Heart left ventricle (tissue), 13 donors: ENCODE measurements at regions not wholly inside any gene's neighbourhood (a gene's known extent, or its start where the extent isn't known, plus 50 kb on each side); places are given as distances from the start of the nearest gene placed in this dataset.

Source experiments
- POLR2A ChIP-seq, 2 donors: fragments of 450-650 bp; IDR thresholded peaks; one replicate each; pipeline ENCODE4 v1.6.1; 2017; ENCODE audit warnings: antibody characterized with exemption in 2 of 2, mild to moderate bottlenecking in 2 of 2, moderate library complexity in 2 of 2
- TF ChIP-seq, protein P1 (sequence below), 12 donors: fragments of 200-600 bp; sonication (generic) in 4 of 12; IDR thresholded peaks; one replicate each; pipeline versions ENCODE4 v1.5.0 to v1.8.0; 2018 to 2022; ENCODE audit warnings: antibody characterized with exemption in 12 of 12, mild to moderate bottlenecking in 5 of 12
- donor health status: ischemic (EF 13 %, LVEDD 7.1; RV severe dilation, severe dysfunction).
- donor health status: DM: no; HTN: yes; CAD: no.
- donor health status: DM: no; HTN: no; CAD: no.
- donor health status: ischemic (EF 25% LVEDD 6.9; RV normal size, moderate dysfunction).
- donor health status: ischemic (EF 25% LVEDD 5.7; RV mildly dilated, moderate dysfunction).
- donor health status: ischemic (EF 35%, LVEDD 5.7; RV mildly dilated, moderate dysfunction).
- donor health status: nonischemic (EF 11% LVEDD 7.7; RV severe dilation, severe dysfunction).
- donor health status: DM: yes; HTN: yes; CAD: no.
- donor health status: PGD.
- donor health status: ischemic (EF 29% LVEDD 5.4; RV normal size, mild dysfunction).
- donor health status: nonischemic (EF 23%, LVEDD 6.1; RV moderate dilation, normal function).

DNA sequence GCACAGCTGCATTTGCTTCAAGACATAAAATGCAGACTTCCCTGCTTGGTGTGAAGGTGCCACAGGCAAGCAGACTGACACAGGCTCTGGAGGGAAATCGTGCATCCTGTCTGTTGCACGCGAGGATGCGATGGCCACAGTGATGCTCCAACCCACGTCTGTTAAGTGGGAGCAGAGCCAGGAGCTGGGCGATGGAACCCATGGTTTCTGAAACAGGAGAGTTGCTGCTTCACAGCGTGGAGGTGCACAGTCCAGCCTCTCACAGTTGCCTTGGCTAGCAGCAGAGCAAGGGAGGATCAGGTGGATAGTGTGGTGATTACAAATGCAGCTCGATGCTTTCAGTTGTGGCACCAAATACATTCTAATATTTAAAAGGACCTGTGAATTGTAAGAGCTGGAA is 108.8 kb downstream of the TENT4A start:
- TF ChIP-seq, protein P1, sequence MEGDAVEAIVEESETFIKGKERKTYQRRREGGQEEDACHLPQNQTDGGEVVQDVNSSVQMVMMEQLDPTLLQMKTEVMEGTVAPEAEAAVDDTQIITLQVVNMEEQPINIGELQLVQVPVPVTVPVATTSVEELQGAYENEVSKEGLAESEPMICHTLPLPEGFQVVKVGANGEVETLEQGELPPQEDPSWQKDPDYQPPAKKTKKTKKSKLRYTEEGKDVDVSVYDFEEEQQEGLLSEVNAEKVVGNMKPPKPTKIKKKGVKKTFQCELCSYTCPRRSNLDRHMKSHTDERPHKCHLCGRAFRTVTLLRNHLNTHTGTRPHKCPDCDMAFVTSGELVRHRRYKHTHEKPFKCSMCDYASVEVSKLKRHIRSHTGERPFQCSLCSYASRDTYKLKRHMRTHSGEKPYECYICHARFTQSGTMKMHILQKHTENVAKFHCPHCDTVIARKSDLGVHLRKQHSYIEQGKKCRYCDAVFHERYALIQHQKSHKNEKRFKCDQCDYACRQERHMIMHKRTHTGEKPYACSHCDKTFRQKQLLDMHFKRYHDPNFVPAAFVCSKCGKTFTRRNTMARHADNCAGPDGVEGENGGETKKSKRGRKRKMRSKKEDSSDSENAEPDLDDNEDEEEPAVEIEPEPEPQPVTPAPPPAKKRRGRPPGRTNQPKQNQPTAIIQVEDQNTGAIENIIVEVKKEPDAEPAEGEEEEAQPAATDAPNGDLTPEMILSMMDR (IDR thresholded peaks at IDR 0.05), result no peak
- TF ChIP-seq POLR2A (IDR thresholded peaks at IDR 0.05), result no peak
